ENCODE measurements at regions not wholly inside any gene's neighbourhood (a gene's known extent, or its start where the extent isn't known, plus 50 kb on each side); places are given as distances from the start of the nearest gene placed in this dataset.

DNA sequence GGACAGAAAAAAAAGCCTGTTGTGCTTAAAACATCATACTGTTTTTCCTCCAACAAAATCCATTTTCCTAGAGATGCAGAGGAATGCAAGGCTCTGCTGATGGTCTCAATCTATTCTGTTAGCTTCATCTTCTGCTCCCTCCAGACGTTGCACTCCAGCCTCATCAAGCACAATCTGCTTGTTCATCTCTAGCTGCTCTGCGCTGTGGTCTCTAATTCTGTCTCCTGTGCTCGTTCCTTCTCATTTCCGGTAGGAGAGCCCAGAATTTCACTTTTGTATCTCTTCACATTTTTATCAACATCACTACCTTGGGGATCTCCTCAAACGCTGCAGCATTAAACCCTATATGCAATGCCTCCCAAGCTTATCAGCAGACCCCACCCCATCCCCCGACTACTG is 708.9 kb downstream of the RNF144A start:
- no peak for TF ChIP-seq EP300 (conservative IDR thresholded peaks at IDR 0.05; ENCODE audit: poor library complexity, severe bottlenecking)
- TF ChIP-seq, protein P1, sequence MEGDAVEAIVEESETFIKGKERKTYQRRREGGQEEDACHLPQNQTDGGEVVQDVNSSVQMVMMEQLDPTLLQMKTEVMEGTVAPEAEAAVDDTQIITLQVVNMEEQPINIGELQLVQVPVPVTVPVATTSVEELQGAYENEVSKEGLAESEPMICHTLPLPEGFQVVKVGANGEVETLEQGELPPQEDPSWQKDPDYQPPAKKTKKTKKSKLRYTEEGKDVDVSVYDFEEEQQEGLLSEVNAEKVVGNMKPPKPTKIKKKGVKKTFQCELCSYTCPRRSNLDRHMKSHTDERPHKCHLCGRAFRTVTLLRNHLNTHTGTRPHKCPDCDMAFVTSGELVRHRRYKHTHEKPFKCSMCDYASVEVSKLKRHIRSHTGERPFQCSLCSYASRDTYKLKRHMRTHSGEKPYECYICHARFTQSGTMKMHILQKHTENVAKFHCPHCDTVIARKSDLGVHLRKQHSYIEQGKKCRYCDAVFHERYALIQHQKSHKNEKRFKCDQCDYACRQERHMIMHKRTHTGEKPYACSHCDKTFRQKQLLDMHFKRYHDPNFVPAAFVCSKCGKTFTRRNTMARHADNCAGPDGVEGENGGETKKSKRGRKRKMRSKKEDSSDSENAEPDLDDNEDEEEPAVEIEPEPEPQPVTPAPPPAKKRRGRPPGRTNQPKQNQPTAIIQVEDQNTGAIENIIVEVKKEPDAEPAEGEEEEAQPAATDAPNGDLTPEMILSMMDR (IDR thresholded peaks at IDR 0.05; ENCODE audit: poor library complexity, severe bottlenecking), result no peak
- no peak for TF ChIP-seq EZH2 (IDR thresholded peaks at IDR 0.05; ENCODE audit: borderline replicate concordance, insufficient read depth, low read length, poor library complexity, severe bottlenecking)
- TF ChIP-seq MXI1 (conservative IDR thresholded peaks at IDR 0.05; ENCODE audit: poor library complexity, severe bottlenecking), result no peak
- TF ChIP-seq POLR2AphosphoS5 (IDR thresholded peaks at IDR 0.05), result no peak

Data from neural cell (in vitro differentiated cells).